ENCODE measurements at regions not wholly inside any gene's neighbourhood (a gene's known extent, or its start where the extent isn't known, plus 50 kb on each side); places are given as distances from the start of the nearest gene placed in this dataset.

DNA sequence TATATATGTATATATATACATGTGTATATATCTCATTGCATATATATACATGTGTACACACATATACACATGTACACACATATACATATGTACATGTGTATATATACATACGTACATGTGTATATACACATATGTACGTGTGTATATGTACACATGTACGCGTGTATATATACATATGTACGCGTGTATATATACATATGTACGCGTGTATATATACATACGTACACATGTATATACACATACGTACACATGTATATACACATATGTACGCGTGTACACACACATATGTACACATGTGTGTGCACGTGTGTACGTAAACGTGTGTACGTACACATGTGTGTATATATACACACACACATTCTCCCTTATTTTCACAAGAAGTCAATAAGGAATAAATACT lies 141.6 kb upstream of the TMCC3 start:
- no peaks in the 10 kb centered on the region for H3K9me3 Mint-ChIP-seq
- no peak overlapping the region for H3K27ac Mint-ChIP-seq
- no peaks in the 10 kb centered on the region for H3K36me3 Mint-ChIP-seq

DNA sequence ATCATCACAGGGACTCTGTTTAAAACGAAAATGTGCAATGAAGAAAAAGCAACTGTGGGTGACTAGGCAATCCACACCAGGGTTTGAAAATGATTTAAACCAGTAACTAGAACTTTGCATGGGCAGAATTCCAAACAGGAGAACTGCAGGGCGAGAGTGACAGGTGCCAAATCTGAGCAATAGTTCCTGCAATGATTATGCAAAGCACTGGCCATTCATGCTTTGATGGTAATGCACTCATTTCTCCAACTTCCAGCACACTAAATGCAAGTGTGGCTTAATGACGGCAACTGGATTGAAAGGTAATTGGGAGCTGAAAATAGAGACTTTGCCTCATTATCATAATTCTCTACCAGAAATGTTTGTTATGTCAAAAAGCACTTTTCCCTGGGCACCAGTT lies 140.5 kb upstream of the TMCC3 start:
- peaks cover 20% of the 10 kb centered on the region for H3K4me1 Mint-ChIP-seq
- H3K36me3 Mint-ChIP-seq = no peaks in the 10 kb centered on the region
- H3K4me3 Mint-ChIP-seq = no peak overlapping the region
- peaks cover 4% of the 10 kb centered on the region for H3K27me3 Mint-ChIP-seq
- CTCF ChIA-PET = interaction anchor here (0.6 to 1.2 kb wide), 2 partner anchors 13 to 702 kb away, joined by 3 read pairs; no protein-coding TSS in a partner anchor
- no peak overlapping the region for H3K27ac Mint-ChIP-seq
- no peaks in the 10 kb centered on the region for H3K9me3 Mint-ChIP-seq
- no peak for DNase-seq

More for the DNA sequence above, 141.6 kb upstream of the TMCC3 start:
- Mint-ChIP-seq H3K27me3 (peaks cover 9% of the 10 kb centered on the region), H3K4me3 (no peak overlapping the region), H3K4me1 (peaks cover 20% of the 10 kb centered on the region)
- CTCF ChIA-PET = no interaction called here
- no peak for DNase-seq

DNA sequence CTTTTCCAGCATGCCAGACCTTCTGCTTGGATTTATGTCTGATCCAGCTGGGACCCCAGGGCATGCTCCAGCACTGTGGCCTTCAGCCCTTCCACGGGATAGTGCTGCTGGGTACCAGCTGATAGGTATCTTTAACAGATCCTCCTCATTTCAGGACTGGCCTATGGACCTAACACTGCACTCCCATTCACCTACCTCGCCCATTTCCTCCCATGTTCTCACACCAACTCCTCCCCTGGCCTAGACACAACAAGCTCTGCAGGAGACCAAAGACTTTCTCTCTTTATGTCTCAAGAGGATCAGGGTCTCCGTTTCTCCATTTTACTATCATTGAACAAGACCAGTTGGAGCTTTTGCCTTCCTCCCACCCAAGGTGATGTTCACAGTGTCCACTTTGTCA lies 140.0 kb upstream of the TMCC3 start:
- H3K4me1 Mint-ChIP-seq = peaks cover 18% of the 10 kb centered on the region
- CTCF ChIA-PET = interaction anchor here (0.6 to 1.2 kb wide), 2 partner anchors 13 to 702 kb away, joined by 3 read pairs; no protein-coding TSS in a partner anchor
- no peaks in the 10 kb centered on the region for H3K36me3 Mint-ChIP-seq
- H3K27me3 Mint-ChIP-seq = peaks cover 4% of the 10 kb centered on the region
- no peak for DNase-seq
- H3K4me3 Mint-ChIP-seq = no peak overlapping the region
- no peak overlapping the region for H3K27ac Mint-ChIP-seq
- no peaks in the 10 kb centered on the region for H3K9me3 Mint-ChIP-seq

DNA sequence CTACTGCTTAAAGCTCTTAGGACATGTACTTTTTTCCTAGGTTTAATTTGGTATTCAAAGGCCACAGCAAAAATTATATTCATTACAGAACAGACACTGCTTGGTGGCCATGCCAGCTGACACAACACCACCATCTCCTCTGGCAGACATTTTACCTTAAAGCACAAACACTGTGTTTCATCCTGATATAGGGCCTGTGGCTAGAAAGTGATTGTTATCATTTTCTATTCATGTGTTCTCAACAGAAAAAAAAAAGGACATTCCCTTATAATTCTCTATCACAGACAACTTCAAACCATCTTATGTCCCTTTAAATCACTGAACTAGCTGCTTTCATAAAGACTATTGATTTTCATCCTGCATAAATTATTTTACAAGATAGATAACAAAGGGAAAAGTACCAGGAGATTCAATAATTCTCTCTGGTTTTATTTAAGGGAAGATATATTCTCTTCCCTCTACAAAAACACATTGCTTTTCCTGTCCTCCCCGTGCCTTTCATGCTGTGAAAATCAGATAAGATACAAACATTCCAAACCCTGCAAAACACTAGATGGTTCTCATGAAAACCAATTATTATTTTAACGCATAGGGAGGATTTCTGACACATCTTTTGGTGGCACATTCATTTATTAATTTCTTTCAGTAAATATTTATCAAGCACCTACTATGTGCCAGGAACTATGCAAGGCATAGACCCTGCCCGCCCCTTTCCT lies 139.3 kb upstream of the TMCC3 start:
- H3K4me1 Mint-ChIP-seq = peaks cover 12% of the 10 kb centered on the region
- CTCF ChIA-PET = interaction anchor here (0.6 kb wide), 1 partner anchor 642 kb away, joined by 4 read pairs; no protein-coding TSS in a partner anchor
- H3K27me3 Mint-ChIP-seq = peaks cover 4% of the 10 kb centered on the region
- no peak overlapping the region for H3K27ac Mint-ChIP-seq
- H3K36me3 Mint-ChIP-seq = no peaks in the 10 kb centered on the region
- no peak overlapping the region for H3K4me3 Mint-ChIP-seq
- H3K9me3 Mint-ChIP-seq = no peaks in the 10 kb centered on the region
- no peak for DNase-seq

DNA sequence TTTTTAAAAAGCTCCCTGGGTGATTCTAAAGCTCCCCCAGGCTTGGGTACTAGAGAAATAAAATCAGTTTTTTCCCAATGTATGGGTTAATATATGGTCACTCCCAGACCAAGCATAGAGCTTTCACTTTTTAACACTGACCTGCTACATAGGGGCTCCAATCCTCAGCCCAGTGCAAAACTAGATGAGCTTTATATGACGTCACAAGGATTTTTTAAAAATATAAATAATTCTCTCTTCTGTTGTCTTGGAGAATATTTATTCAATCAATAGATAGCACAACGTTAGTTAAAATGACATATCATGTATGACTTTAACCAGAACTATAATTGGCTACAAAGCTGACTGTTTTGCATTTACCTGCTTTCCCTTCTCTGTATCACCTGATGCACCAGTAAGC lies 137.9 kb upstream of the TMCC3 start:
- Mint-ChIP-seq H3K4me1 (peaks cover 5% of the 10 kb centered on the region), H3K27ac (no peak overlapping the region), H3K27me3 (peaks cover 4% of the 10 kb centered on the region), H3K36me3 (no peaks in the 10 kb centered on the region), H3K4me3 (no peak overlapping the region), H3K9me3 (no peaks in the 10 kb centered on the region)
- DNase-seq = no peak
- CTCF ChIA-PET = no interaction called here

DNA sequence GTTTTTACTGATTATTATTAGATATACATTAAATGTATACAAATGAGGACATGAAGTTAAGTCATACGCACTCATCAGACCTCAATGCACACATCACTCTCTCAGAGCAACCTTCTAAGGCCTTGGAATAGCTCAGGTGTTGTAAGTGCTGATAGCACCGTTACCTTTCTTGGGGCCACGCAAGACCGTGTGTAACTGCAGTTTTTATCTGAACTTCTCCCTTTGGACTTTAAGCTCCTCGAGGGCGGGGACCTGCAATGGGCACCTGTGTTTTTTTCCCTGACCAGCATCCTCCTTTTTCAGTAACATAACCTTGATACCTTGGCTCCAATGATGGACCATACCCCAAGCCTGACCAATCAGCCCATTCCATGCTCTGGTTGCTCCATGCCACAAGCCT lies 136.5 kb upstream of the TMCC3 start:
- Mint-ChIP-seq H3K4me3 (no peak overlapping the region), H3K9me3 (peaks cover 2% of the 10 kb centered on the region), H3K27me3 (peaks cover 4% of the 10 kb centered on the region), H3K27ac (no peak overlapping the region), H3K4me1 (no peaks in the 10 kb centered on the region), H3K36me3 (no peaks in the 10 kb centered on the region)
- CTCF ChIA-PET = no interaction called here
- no peak for DNase-seq

DNA sequence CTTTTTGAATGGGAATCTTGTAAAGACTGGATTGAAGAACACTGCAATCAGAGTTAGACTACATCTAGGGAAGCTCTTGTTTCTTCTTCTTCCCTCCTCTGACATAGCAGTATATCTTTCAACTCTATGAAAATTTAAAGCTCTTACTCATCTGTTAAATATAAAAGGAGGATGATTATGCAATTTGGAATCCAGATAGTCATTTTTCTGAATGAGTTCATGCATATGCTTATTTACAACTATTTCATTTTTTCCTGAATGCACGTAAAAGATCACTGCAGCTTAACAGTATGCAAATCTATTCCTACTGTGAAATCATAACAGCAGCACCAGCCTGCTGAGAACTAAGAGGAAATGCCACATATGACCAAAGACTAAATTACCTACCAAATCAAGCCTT lies 133.5 kb upstream of the TMCC3 start:
- Mint-ChIP-seq H3K27ac (no peak overlapping the region), H3K4me3 (no peak overlapping the region), H3K27me3 (no peaks in the 10 kb centered on the region), H3K9me3 (peaks cover 2% of the 10 kb centered on the region), H3K36me3 (no peaks in the 10 kb centered on the region), H3K4me1 (no peaks in the 10 kb centered on the region)
- DNase-seq = no peak
- CTCF ChIA-PET = no interaction called here

DNA sequence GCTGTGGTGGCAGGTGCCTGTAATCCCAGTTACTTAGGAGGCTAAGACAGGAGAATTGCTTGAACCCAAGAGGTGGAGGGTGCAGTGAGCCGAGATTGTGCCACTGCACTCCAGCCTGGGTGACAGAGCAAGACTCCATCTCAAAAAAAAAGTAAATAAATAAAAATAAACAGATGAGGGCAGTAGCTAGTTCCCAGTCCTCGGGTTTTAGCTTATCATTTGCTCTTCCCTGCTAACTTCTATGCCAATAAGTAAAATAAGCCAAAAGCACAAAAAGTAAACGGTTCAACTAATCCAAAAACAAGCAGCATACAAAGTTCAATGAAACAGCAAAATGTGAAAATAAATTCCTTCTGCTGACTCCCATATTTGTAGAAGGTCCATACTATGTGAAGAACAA lies 133.0 kb upstream of the TMCC3 start:
- Mint-ChIP-seq H3K4me3 (no peak overlapping the region), H3K36me3 (no peaks in the 10 kb centered on the region), H3K9me3 (peaks cover 2% of the 10 kb centered on the region), H3K27me3 (no peaks in the 10 kb centered on the region), H3K4me1 (no peaks in the 10 kb centered on the region), H3K27ac (no peak overlapping the region)
- DNase-seq = no peak
- CTCF ChIA-PET = interaction anchor here (0.6 kb wide), 1 partner anchor 67 kb away, joined by 3 read pairs; no protein-coding TSS in a partner anchor

DNA sequence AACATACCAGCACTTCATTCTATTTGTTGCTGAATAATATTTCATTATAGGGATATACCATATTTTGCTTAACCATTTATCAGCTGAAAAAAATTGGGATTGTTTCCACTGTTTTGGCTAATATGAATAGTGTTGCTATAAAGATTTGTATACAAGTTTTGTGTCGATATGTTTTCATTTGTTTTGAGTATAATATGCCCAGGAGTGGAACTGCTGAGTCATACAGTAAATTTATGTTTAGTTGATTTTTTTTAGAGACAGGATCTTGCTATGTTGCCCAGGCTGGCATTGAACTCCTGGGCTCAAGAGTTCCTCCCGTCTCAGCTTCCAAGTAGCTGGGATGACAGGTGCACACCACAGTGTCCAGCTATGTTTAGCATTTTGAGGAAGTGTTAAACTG lies 131.5 kb upstream of the TMCC3 start:
- Mint-ChIP-seq H3K4me1 (no peaks in the 10 kb centered on the region), H3K27ac (no peak overlapping the region), H3K4me3 (no peak overlapping the region), H3K27me3 (peaks cover 6% of the 10 kb centered on the region), H3K9me3 (peaks cover 2% of the 10 kb centered on the region), H3K36me3 (no peaks in the 10 kb centered on the region)
- CTCF ChIA-PET = no interaction called here
- DNase-seq = no peak

DNA sequence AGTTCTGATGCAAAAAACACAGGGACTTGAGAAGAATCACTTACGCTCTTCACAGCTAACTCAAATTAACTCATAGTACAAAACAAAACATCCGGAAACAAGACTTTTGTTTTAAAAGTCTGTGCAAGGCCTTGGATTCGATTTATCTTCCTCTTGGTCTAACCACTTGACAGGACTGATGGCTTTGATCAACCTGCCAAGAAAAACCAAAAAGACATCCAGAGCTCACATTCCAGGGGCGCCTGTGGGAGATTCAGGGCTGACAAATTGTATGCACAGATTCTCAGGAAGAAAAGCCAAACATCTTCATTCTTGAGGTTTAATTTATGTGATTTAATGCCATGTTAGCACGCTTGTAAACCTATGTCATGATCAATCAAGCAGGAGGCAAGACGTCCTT lies 129.1 kb upstream of the TMCC3 start:
- no peak for DNase-seq
- H3K4me3 Mint-ChIP-seq = no peak overlapping the region
- no peaks in the 10 kb centered on the region for H3K36me3 Mint-ChIP-seq
- CTCF ChIA-PET = interaction anchor here (1.5 kb wide), 1 partner anchor 17 kb away, joined by 3 read pairs; no protein-coding TSS in a partner anchor
- no peak overlapping the region for H3K27ac Mint-ChIP-seq
- H3K27me3 Mint-ChIP-seq = peaks cover 6% of the 10 kb centered on the region
- peaks cover 2% of the 10 kb centered on the region for H3K9me3 Mint-ChIP-seq
- H3K4me1 Mint-ChIP-seq = no peaks in the 10 kb centered on the region

DNA sequence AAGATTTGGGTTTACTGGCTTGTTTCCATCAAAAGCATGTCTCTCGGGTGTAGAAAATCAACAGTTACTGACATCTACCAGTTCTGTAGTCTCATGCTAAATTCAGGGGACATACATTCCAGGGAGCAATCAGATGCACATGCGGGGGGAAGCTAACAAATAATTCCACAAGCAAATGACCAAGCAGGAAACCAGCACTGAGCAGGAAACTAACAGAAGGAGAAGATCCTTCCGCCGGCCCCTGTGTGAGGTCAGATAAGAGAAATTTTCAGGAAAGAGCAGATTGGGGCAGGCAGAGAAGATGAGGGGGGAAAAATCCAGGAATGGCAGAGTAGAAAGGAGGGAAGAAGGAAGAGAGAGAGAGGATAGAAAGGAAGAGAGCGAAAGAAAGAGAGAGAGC lies 127.6 kb upstream of the TMCC3 start:
- Mint-ChIP-seq H3K27ac (no peak overlapping the region), H3K36me3 (no peaks in the 10 kb centered on the region), H3K4me1 (no peaks in the 10 kb centered on the region), H3K4me3 (no peak overlapping the region), H3K9me3 (peaks cover 2% of the 10 kb centered on the region), H3K27me3 (peaks cover 6% of the 10 kb centered on the region)
- CTCF ChIA-PET = interaction anchor here (1.0 kb wide), 1 partner anchor 13 kb away, joined by 3 read pairs; no protein-coding TSS in a partner anchor
- DNase-seq = no peak

DNA sequence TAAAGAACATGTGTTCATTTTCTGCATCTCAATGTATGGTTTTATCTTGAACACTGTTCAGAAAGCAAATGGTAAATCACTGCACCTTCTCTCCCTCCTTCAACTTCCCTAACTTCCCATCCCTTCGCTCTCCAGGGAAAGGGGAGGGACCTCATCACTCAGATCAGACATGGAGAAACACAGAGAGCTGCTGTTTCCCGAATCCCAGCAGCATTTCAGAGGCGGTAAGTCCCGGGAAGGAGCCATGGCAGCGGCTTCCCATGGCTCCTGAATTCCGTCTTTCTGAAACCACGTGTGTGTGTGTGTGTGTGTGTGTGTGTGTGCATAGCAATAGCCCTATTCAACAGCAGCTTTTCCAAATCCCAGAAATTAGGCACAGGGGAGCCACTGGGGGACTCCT lies 125.4 kb upstream of the TMCC3 start:
- no peak overlapping the region for H3K27ac Mint-ChIP-seq
- no peak overlapping the region for H3K4me3 Mint-ChIP-seq
- H3K27me3 Mint-ChIP-seq = peaks cover 6% of the 10 kb centered on the region
- no peaks in the 10 kb centered on the region for H3K36me3 Mint-ChIP-seq
- H3K4me1 Mint-ChIP-seq = no peaks in the 10 kb centered on the region
- CTCF ChIA-PET = interaction anchor here (1.0 kb wide), 1 partner anchor 12 kb away, joined by 3 read pairs; no protein-coding TSS in a partner anchor
- no peaks in the 10 kb centered on the region for H3K9me3 Mint-ChIP-seq
- DNase-seq = no peak

DNA sequence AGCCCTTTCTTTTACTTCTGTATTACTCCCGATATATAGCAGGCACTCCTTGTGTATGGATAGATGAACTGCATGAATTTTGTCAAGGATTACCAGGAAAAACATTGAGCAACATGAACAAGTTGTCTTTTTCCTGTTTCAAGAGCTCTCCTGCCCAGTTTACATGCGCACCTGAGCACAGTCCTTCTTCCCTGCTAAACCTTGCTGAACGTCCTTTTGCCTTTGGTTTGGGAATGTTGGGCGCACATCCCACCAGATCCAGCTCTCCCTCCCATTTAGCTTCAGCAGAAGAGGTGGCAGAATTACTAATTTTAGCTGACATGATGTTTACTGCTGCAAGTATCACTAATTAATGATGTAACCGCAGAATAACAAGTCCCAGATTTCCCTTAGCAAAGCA lies 121.4 kb upstream of the TMCC3 start:
- no peaks in the 10 kb centered on the region for H3K36me3 Mint-ChIP-seq
- H3K4me1 Mint-ChIP-seq = no peaks in the 10 kb centered on the region

DNA sequence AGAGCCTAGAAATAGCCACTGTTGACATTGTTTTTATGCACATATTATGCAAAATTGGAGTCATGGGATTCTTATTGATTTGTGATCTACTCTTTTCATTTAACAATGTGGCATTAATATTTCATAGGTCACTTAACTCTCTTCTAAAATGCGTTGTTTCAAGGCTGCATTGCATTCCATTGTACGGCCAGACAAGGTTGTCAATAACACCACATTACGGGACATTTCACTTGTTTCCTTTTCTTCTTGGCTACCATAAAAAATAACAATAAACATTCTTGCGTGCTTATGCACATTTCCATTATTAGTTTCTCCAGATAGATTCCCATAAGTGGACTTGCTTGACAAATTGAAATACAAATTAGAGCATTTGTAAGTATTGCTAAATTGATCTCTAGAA lies 120.8 kb upstream of the TMCC3 start:
- Mint-ChIP-seq H3K9me3 (no peaks in the 10 kb centered on the region), H3K27ac (no peak overlapping the region), H3K4me3 (no peak overlapping the region), H3K27me3 (peaks cover 19% of the 10 kb centered on the region), H3K36me3 (no peaks in the 10 kb centered on the region), H3K4me1 (no peaks in the 10 kb centered on the region)
- CTCF ChIA-PET = no interaction called here
- DNase-seq = no peak

More for the DNA sequence above, 121.4 kb upstream of the TMCC3 start:
- CTCF ChIA-PET = no interaction called here
- DNase-seq = no peak
- Mint-ChIP-seq H3K4me3 (no peak overlapping the region), H3K27ac (no peak overlapping the region), H3K9me3 (no peaks in the 10 kb centered on the region), H3K27me3 (peaks cover 19% of the 10 kb centered on the region)

DNA sequence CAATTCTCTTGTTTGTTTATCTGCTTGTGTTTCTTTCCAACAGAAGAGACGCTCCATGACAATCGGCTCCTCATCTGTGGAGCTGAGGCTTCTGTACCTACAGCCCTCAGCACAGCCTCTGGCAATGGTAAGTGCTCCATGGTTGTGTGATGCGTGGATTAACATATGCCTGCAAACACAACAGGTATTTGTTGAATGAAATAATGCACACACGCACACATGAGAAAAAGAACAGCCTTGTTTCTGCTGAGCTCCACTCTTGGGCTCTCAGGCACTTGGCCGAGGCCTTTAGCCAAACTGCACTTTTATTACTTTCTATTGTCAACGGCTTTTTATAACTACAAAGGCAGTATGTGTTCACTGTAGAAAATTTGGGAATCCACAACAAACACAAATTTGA lies 120.4 kb upstream of the TMCC3 start:
- H3K4me3 Mint-ChIP-seq = no peak overlapping the region
- no peak for DNase-seq
- H3K27ac Mint-ChIP-seq = no peak overlapping the region
- H3K4me1 Mint-ChIP-seq = no peaks in the 10 kb centered on the region
- CTCF ChIA-PET = no interaction called here
- H3K27me3 Mint-ChIP-seq = peaks cover 19% of the 10 kb centered on the region
- no peaks in the 10 kb centered on the region for H3K36me3 Mint-ChIP-seq
- H3K9me3 Mint-ChIP-seq = no peaks in the 10 kb centered on the region
